AG08396 (cell line): ENCODE measurements at regions not wholly inside any gene's neighbourhood (a gene's known extent, or its start where the extent isn't known, plus 50 kb on each side); places are given as distances from the start of the nearest gene placed in this dataset.

Experiments used
- DNase-seq: peaks from one replicate; pipeline ENCODE4 v3.0.0; 2012; ENCODE audit warnings: low spot score, mixed read lengths

DNA sequence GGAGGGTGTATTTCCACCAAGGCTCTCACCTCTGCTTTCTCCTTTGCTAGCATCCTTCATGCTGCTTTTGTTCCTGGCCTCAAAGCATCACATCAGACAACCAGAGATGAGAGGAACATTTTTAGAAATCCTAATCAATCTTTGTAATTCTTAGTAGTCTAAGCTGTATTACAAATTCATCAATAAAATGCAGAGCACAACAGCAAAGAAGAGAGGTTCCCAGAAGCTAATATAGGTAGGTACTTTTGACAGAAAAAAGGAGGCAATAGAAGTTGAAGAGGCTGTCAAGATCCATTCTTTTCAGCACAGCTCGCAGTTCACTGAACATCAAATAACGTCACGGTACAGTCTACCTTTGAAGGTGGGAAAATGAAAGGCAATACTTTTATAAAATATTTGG, 265.2 kb upstream of the SYT1 start:
- no peak for DNase-seq

DNA sequence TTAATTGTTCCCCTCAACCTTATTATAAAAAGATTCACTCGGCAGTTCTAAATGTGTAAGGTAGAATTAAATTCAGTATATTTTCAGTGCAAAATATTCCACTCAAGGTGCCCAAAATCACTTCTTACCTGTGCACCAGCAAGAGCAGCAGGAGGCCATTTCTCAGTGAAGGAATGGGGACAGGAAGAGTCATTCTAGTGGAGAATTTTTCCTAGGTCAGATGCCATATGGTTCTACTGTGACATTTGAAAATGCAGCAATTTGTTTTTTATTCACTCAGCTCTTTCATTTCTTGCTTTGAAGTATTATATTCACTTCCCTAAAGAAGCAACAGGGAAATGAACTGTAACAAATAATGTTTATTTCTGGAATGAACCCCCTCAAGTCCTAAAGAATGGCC, 264.0 kb upstream of the SYT1 start:
- DNase-seq: no peak

DNA sequence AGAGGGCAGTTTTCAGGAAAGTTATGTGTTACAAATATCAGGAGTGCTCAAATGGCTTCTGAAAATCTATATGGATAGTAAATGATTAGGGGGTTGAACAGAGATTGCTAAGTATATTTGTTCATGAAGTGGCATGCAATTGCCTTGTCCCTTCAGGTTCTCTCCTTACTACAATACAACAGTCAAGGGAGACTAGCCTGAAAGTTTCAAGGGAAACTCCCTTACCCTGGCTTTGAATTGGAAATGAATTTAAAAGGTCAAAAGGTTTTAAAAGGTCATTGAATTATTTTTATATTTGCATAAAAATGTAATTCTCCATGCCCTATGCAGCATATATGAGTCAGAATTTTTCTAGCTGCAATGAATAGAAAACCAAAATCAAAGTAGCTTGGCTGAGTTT, 253.1 kb upstream of the SYT1 start:
- no peak for DNase-seq

DNA sequence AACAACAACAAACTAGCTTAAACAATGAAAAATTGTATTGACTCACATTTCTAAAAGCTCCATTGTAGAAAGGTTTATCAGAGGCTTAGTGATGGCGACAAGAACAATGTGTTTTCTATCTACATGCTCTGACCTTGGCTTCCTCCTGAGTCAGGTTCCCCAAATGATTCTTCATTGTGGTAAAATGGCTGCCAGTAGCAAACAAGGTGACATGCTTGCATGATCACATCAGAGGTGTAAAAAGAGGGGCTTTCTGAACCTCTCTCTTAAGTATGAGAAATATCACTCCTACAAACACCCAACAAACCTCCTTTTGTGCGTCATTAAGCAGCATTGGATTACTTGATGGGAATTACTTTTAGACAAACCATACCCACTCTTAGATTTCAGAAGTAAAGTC, 252.4 kb upstream of the SYT1 start:
- no peak for DNase-seq

DNA sequence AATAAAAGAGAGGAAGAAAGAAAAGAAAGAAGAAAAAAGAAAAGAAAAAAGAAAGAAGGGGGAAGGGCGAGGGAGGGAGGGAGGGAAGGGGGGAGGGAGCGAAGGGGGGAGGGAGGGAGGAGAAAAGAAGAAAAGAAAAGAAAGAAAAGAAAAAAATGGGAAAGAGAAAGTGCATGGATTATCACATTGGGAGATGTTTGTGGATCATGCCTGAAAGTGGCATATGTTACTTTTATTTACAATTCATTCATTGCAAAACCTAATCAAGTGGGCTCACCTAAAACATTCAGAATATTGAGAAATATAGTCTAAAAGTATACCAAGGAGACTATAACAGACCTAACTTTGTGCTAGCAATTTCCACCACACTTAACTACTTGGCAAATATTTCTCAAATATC, 246.9 kb upstream of the SYT1 start:
- no peak for DNase-seq

DNA sequence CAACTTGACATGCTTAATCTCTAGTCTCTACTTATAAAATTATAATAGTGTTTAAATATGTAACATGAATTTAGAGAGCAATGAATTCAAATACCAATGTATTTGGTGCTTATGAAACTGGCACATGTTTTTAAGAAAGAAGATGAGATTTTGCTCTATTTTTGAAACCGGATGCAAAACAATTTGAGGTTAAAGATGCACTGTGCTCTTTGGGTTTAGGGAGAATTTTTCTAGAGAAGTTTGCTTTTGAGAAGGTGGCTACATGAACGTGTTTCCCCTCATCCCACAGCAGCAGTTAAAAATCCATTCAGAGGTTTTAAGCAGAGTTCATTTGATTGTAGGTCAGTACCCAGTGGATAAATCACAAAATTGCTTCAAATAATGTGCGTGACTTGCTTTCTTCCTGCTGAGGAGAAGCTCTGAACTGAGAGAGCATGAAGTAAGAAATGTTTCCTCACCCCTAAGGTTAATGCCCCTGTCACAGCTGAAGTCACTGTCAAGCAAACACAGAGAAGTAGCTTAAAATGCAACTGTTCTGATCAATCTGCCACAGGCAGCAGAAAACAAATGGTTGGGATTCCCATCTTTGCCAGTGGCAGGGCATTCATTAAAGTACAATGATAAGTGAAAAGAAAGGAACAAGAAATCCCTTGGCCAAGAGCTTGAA, 241.9 kb upstream of the SYT1 start:
- no peak for DNase-seq

DNA sequence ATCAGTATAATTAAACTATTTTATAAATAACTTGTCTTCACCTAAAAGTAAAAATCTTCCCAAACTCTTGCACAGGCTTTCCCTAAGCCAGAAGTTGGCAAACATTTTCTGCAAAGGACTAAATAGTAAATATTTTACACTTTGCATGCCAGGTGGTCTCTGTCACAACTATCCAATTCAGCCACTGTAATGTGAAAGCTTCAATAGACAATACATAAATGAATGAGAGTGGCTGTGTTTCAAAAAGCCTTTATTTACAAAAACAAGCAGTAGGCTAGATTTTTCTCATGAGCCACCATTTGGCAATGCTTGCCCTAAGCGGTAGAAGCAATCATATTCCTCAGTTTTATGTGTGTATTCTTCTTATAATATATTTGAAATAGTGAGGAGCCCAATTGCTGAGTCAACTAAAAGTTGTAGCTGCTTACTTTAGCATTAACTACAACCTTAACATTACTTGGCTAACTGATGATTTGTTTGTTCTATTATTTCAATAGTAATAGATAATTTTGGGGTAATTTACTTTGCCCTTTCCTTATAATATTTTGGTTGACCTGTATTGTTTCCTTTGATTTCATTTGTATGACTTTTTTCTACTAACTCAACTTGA, 236.0 kb upstream of the SYT1 start:
- DNase-seq: no peak

DNA sequence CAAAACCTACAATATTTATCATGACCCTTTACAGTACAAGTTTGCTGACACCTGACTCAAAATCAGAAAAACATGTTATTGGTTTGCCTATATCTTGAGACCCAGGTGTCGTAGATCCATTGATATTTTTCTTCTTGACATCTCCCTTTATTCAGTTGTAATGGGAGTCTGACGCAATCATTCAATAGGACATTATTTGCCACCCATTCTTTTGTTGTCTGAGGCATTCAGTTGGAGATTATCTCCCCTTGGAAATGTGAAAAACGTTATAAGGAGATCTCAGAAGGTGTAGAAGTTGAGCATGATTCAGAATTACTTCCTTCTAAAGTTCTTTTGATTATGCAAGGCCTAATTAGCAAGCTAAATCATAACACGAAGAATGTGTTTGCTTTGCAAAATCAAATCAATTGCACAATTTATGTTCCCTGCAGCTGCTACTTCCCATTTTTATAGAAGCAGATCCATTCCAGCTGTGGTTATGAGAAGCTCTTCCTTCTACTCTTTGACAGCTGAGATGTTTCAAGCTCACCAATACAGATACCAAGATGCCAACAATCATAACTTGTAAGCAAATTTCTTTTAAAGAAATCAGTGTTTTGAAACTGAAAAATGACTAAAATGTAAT, 228.2 kb upstream of the SYT1 start:
- no peak for DNase-seq

DNA sequence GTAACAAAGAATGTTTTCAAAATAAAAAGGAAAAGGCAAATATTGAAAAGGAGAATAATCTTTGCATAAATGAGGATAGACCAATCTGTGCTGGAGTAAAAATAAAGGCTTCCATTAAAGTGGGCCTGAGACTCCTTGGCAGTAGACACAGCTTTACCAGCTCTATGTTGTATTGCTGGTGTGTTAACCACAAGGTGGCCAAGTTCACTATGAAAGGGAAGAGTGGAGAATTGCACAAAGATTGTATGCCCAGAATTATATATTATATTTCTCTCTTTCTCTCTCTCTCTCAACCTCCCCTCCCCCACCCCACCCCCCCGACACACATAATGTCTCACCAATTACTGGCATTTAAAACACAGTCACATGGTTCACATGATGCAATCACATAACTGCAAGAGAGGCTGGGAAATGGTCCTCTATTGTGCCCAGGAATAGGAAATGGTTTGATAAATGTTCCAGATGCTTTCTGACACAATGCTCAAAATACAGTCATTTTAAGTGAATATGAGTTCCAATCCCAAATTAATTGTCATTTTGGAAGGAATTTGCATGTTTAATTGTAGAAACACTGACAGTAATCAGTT, 222.6 kb upstream of the SYT1 start:
- DNase-seq: no peak

DNA sequence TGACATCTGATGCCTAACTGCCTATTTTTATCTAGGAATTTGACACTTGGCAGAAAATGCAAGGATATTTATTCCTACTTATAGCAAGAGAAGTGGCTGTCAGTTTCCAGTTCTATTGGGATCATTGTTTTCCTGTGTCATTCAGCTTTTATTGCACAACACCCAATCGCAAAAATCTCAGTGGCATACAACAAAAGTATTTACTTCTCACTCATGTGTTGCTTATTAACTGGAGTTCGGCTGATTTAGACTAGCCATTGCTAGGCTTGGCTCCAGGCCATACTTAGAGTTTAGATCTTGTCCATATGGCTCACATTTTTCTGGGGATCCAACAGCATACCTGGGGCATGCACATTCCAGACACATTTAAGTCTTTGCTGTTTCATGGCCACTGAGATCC, 218.6 kb upstream of the SYT1 start:
- DNase-seq: no peak

DNA sequence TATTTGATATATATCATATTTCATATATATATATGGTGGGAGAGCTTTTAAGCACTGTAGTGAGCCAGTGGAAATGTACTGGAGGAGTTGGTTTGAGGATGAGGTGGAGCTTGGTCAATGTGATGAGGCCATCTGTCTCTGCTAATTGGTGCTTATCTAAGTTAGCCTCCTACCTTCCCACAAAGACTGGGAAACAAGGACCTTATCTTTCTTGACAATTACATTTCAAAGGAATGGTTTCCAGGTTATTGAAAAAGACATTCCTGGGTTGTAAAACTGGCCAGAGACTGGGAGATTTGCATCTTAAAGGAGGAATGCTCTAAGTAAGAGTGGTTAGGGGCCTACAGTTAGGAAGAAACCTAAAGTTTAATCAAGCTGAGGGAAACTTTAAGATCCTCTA, 212.8 kb upstream of the SYT1 start:
- no peak for DNase-seq

DNA sequence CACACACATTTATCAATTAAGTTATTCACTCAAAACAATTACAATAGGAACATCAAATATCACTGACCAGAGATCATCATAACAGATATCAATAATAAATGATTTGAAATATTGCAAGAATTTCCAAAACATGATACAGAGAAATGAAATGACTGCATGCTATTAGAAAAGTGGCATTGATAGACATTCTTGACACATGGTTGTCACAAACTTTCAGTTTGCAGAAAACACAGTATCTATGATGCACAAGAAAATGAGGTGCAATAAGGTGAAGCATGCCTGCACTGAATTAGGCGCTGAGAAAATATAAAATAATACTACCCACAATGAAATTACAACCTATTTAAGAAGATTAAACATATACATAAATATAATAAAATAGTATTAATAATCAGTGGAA, 198.0 kb upstream of the SYT1 start:
- DNase-seq: no peak

DNA sequence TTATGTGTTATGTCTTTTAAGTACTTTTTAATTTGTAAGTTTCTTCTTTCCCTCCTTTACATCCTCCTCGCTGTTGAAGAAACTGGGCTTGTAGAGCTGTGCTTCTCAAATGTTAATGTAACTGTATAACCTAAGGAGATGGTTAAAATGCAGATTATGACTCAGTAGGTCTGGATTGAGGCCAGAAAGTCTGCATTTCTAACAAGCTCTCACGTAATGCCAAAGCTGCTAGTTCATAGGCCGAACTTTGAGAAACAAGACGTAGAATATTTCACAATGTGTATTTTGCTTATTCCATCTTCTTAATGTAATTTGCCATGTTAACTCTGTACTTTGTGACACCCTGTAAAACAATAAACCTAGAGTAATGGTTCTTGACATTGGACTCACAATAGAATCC, 193.3 kb upstream of the SYT1 start:
- DNase-seq: no peak

DNA sequence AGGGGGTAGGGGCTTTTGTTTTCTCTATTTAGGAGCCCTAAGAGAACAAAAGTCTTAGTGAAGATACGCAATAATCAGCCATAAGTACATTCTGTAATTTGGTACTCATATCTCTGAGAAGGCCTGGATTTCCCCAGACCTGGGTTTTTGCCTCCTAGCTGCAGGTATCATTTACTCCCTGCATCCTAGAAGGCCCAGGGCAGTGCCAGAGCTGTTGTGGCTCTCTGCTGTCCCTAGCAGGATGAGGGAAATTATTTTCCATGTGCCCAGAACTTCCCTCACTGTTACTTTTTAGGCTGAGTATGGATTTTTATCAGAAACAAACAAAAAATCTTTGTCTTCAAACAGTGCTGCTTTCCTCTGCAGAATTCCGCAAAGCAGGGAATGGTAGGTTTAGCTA, 192.5 kb upstream of the SYT1 start:
- DNase-seq: no peak

DNA sequence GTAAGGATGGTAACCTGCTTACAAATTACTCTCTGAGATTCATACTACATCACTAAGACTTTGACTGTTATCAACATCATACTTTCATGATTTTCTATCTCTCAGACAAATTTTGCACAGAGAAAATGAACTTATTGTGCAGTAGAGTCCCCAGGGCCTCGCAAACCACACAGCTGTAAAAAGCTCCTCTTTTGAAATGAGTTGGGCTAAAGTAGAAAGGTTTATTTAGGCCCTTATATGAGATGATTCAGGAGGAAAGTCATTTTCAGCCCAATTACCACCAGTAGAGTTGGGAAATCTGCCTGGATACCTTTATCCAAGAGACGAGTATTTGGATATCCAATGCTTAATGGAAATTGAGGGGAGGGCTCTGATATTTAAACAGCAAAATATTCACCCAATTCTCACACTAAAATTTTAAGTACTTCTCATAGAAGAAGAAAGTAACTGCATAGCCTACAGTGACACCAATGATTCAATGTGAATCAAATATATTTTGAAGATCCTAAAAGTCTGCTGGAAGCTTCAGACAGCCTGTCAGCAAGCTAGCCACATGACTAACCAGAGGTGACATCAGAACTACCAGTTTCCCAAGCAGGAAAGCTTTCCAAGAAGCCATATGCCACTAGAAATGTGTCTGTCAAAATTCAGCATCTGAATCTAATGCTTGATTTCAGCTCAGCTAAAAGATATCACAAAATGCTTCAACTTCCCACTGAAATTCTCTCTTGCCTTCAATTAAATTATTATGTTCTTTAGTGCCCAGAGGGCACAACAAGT, 190.1 kb upstream of the SYT1 start:
- DNase-seq: peak; percentile 6

DNA sequence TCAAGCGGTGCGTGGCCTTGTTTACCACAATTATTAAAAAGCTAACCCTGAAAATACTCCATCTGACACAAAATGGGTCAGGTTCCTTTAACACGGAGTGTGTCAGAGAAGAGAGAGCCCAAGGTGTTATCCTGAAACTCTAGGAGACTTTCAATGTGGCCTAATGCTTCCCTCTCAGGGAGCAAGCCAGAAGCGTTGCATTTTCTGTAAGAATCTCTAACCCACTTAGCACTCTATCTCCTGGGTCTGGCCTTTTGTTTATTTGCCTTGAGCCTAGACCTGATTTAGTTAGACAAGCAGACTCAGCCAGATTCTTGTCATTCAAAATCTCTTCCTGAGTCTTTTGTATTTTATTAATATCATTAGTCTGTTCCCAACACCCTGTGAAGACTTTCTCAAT, 184.0 kb upstream of the SYT1 start:
- no peak for DNase-seq

DNA sequence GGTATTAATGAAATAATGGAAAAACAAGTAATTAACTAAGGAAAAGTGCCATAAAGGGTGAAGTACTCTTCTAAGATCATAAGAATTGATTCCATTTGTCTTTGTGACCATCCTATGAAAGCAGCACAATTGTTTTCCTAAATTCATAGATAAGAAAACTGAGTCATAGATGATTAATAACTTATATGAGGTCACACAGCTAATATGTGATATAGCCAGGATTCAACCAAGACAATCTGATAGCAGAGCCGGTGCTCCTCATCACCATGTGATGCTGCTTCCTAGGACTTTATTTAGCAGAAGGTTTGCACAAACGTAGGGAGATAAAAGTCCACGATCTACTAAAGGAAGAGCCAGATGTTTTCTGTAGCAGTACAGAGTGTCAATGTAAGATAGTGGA, 181.5 kb upstream of the SYT1 start:
- no peak for DNase-seq

DNA sequence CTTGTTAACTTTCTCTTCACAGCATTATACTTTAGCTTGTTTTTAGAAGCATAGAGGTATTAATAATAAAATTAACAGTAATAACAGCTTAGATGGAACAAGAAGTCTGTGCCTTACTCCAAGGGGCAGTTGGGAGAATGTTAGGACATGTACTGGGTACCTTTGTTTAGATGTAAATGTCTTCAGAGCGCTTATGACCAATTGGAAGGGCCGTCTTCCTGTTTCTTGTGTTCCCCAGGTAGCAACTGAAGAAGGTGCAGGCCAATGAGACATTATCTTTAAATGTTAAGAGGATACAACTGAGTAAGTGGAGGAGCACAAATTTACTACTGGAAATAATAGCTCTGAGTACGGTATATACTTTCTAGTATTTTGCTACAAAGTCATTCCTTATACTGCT, 180.9 kb upstream of the SYT1 start:
- DNase-seq: no peak

DNA sequence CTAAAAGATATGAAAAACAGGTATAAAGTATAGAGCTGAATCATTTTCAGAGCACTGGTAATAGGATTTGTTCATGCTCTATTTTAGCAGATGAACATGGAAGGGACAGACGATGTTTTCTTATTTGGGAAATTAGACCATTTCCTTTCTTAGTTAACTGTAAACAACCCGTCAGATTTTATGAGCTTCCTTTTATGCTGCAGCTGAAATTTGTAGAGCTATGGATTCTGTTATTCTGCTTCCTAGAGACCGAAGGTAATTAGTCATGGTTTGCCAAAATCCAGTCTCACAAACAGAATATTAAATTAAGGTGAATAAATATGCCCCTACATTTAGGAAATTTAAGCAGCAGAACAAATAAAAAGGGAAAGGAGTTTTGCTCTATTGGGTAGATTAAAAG, 180.2 kb upstream of the SYT1 start:
- DNase-seq: no peak

DNA sequence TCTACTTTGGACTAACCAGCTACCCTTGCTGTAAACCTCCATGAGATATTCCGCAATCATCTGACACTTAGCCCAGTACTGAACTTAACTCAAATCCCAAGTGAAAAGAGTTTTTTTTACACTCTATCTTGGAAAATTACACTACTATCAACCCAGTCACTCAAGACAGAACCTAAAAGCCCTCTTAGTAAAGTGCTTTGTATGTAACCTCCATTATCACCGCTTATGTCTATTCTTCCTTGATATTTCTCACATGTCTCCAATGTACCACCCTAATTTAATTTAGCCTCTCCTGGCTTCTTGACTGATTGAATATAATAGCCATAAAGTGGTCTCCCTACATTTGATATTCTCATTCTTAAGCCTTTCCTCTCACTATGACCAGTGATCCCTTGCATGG, 168.8 kb upstream of the SYT1 start:
- no peak for DNase-seq

DNA sequence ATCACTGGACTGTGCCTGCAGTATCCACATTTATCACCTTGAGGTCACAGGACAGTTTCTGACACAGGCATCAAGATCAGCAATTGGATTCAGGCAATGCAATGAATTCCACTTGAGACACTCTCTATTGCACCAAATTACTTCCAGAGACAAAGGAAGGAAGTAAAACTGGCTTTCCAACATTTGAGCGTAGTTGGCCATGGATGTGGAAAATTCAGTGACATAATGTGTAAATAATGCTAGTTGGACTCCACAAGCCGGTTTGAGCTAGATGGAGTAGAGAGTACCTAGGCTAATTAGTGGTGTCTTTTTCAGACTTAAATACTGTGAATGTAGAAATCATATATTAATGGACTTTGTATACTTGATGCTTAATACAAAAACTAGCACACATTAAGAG, 168.3 kb upstream of the SYT1 start:
- no peak for DNase-seq

DNA sequence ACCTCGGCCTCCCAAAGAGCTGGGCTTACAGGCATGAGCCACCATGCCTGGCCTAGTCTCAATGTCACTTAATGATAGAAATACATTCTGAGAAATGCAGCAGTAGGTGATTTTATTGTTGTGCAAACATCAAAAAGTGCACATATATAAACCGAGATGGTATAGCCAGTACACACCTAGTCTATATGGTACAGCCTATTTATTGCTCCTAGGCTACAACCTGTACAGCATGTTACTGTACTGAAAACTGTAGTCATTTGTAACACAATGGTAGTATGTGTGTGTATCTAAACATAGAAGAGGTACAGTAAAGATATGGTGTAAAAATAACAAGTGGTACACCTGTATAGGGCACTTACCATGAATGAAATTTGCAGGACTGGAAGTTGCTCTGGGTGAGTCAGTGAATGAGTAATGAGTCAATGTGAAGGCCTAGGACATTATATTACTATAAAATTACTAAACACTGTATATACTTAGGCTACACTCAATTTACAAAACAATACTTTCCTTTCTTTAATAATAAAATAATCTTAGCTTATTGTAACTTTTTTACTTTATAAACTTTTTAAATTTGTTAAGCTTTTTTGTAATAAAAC, 166.7 kb upstream of the SYT1 start:
- no peak for DNase-seq
